GM19035 (cell line): ENCODE measurements at regions not wholly inside any gene's neighbourhood (a gene's known extent, or its start where the extent isn't known, plus 50 kb on each side); places are given as distances from the start of the nearest gene placed in this dataset.

ENCODE experiments used
- ATAC-seq: cut with Tn5 transposase; IDR thresholded peaks from one replicate; pipeline ENCODE4 v1.9.1; 2021; ENCODE audit not compliant: unreplicated experiment

- no peak for ATAC-seq
Measured at GRCh38 chr4:110953191-110953590, 330.3 kb upstream of the PITX2 start.

DNA sequence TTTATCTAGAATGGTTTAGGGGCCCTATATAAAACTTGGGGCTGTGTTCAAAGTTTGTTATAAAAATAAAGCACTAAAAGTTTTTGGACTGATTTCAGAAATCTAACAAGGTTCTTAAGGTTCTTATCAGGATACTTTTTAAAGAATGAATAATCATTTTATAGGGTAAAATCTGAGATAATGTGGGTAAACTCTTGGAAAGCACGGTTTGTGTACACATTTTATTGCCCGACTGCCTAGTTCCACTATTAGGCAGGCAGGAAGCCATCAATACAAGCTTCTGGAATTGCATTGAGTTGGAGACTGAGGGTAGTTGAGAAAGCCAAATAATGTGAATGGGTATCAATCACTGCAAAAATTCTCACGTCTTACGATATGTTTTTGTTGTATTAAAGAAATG is 331.0 kb upstream of the PITX2 start:
- ATAC-seq: no peak

- no peak for ATAC-seq
Measured at GRCh38 chr4:110955748-110956147, 332.9 kb upstream of the PITX2 start.

DNA sequence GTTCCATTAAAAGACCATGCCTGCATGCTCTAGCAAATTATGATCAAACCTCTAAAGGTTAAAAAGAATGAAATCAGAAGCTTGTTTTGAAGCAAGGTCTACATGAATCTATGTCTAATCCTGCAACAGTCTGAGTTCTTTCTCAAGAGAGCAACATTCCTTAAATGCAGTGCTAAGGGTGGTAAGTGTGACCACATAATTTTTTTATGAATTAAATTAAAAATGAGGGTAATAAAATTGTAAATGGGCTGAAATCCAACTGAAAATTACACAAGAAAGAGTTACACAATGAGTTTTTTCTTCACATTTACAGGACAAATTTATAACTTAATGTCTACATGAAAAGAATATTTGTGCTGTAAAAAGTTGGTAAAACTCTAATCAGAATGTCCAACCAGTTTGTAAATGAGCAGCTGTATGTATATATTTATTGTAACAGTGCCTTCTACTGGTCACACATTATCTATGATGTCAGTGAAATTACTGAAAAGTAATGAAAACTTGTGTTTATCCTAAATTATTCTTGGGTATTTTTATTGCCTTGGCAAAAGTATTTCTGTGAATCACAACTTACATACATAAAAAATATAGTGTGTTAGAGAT is 336.3 kb upstream of the PITX2 start:
- ATAC-seq: no peak

DNA sequence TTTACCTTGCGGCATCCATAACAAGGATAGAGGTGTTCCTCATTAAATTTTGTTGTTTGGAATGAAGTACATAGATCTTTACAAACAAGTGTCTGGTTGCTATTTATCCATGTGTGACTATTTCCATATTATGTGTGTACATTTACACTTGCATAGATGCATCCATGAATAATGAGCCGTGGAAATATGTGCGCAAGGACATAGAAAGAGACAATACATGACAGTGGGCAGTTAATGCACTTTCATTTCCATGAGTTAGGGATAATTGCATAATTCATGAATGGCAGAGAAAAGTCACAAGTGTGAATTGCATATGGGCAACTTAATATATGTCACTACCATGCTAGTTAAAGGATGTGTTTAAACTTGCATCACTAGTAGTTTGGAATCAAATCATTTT is 338.2 kb upstream of the PITX2 start:
- no peak for ATAC-seq

DNA sequence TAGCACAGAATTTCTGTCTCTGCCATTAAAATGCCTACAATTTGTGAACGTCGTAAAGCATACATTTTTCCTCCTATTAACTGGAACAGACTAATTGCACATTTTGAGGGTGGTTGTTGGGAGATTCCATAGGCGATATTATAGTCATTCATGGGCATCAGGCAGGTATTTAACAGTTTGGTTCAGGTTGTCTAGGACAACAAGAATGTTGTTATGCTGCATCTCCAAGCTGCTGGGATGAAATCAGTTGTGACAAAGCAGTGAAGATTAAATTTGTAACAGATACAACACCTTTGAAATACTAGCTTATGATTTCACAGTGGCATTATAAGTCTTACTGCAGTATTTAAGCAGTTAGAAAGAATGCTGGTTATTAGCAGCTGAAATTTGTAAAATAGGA is 339.7 kb upstream of the PITX2 start:
- ATAC-seq: no peak

DNA sequence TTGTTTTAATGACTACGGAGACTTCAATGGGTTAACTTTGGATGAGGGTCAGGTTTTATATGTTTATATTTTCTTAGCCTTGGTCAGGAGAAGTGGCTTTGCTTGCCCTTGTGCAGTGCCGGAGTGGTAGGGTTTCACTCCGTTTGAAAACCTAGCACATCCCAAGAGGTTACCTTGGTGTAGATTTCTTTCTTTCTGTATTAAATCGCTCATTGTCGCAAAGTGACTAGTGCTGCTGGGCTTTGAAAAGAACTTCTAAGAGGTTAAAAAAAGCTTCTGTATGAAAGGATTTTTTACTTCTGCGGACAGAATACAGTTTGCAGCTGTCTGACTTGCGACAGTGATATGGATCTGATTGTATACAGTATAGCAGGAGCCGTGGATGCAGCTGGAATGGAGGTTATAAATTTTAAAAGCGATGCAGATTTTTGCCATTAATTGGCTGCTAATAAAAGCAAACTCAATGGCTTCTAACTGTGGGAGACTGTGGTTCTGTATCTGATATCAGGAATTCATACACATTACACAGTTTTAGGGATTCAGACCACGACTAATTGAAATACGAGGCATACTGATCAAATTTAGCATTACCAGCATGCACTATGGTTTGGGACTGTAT is 340.9 kb upstream of the PITX2 start:
- ATAC-seq: no peak

GRCh38 chr4:110967936-110968335 is 345.1 kb upstream of the PITX2 start:
- no peak for ATAC-seq

DNA sequence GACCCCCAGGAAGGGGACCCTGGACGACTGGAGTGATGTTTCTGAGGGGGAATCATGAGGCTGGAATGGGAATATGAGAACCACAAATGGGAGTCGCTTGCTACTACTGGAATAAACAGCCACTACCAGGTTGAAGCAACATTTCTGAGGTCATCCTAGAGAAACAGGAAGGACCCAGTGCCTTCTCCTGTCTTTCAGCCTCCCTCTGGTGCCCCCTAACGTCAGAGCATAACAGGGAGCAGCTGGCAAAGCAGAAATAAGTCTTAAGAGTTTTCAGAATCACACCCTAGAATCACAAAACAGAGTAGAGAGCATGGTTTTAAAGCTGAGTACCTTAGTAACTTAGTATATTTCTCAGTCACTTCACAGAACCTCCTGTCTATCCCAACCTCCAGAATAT is 347.8 kb upstream of the PITX2 start:
- ATAC-seq: peak; percentile 80

GRCh38 chr4:110975338-110975737 is 352.5 kb upstream of the PITX2 start:
- ATAC-seq: no peak

DNA sequence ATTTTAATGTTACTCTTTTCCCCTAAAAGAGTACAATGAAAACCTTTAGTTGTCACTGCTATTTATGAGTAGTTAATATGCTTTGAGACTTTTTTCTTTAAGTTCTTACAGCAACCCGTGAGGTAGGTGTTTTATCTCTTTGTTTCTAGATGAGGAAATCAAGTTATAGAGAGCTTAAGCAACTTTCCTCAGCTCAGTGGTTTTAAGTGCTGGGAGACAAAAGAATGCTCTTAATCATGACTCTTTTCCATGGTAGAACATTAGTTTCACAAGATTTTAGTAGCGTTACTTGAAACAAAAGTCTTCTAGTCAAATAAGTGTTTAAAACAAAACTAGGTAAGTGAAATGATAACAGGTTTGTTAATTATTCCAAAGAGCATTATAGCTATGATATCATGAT is 354.7 kb upstream of the PITX2 start:
- no peak for ATAC-seq

GRCh38 chr4:110978761-110979160 is 355.9 kb upstream of the PITX2 start:
- ATAC-seq: no peak

DNA sequence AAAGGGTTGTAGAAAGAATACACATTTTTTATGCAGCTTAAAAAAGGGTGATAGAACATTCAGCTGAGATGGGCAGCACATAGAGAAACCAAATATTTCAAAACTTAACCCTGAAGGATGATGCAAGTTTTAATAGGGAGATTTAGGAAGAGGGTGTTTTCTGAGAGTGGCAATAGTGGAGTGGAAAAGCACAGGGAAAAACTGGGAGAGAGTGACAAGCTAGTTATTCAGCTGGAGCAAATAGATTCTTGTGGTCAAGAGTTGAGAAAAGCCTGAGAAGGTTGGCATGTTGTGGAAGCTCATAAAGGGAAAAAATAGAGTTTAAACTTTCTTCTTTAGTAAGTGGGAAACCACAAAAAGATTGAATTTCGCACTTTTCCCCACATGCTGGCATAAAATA is 359.6 kb upstream of the PITX2 start:
- ATAC-seq: no peak

GRCh38 chr4:110988722-110989121 is 365.8 kb upstream of the PITX2 start:
- ATAC-seq: no peak

GRCh38 chr4:110989125-110989524 is 366.2 kb upstream of the PITX2 start:
- no peak for ATAC-seq

DNA sequence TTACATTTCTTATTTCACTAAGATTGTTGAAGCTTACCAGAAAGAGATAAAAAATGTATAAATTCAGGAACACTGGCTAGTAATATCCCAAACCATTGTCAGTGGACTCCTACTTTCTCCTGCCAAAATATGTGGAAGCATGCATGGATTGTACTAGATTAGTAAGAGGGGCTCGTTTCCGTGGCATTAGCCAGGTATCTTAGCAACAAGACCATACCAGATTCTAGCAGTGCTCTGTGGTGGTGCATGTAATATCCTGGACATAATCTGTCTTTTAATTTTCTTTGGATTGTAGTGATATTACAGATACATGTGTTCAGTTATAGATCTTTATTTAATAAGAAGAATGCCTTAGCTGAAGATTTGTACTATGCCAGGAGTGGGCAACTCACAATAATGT is 371.9 kb upstream of the PITX2 start:
- ATAC-seq: no peak

GRCh38 chr4:110998320-110998719 is 375.4 kb upstream of the PITX2 start:
- no peak for ATAC-seq

DNA sequence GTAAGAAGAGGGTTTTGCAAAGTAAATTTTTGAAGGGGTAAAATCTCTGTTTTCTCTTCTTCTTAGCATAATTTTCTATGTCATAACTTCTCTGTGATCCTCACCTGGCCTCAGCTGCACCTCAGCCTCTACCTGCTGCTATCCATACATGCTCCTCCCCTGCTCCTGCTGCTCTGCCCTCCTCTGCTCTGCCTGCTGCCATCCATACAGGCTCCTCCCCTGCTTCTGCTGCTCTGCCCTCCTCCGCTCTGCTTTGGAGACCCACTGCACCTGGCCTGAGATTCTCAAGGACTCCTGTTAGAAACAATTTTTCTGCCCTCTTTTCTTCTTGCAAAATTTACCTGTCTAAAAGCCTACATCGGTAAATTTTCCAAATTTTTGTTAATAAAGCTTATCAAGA is 388.6 kb upstream of the PITX2 start:
- no peak for ATAC-seq

GRCh38 chr4:111013846-111014245 is 391.0 kb upstream of the PITX2 start:
- ATAC-seq: no peak

DNA sequence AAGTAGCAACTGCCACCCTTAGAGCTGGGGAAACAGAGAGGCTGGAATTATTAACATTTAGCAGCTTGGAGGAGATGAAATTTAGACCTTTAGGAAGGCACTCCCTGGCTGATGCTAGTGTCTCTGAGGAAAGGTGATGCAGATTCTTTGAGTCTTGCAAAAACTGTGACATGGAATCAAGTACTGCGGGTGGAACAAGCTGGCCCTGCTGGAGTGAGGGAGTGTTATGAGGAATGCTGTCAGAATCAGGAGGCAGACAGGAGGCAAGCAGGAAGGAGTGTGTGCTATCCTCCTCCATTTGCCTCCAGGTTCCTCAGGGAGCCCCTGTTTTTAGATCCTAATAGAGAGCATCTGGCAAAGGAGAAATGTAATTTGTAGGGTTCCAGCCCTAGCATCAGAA is 391.7 kb upstream of the PITX2 start:
- no peak for ATAC-seq

DNA sequence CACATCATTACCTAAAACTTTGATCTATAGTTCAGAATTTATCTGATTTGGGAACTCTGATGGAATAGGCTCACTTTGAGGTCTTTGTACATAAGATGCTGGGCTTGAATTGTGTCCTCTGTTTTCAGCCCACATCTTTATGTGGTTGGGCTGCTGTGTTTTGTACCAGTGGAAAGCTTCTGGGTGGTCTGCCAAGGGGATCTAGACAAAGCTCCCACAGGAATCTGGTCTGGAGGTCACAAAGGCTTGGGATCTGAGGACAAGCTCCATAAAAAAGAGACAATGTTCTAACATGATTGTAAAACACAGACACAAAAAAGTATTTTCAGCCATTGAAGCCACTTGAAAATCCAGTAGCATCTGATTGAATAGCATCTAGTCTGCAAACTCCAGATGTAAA is 393.5 kb upstream of the PITX2 start:
- ATAC-seq: no peak

DNA sequence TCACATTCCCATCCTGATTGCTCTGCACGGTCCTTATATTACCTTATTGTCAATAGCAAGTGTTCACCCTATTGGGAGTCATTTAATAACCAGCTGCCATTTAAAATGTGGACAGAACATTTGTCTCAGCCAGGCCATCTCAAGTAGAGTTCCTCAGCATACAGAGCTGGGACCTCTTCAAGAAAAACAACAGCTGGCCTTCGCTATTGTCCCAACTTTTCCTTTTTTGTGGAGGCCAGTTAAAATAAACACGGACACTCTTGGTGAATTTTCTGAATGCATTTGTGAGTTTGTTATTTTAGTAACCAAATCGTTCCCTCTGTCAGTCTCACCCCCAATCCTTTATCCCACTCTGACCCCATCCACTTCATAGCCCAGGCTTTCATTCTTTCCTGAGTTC is 395.3 kb upstream of the PITX2 start:
- no peak for ATAC-seq

- ATAC-seq: no peak
Measured at GRCh38 chr4:111020476-111020875, 397.6 kb upstream of the PITX2 start.
